HTR-8/SVneo (cell line): ENCODE measurements at regions not wholly inside any gene's neighbourhood (a gene's known extent, or its start where the extent isn't known, plus 50 kb on each side); places are given as distances from the start of the nearest gene placed in this dataset.
"Not testable (repeated sequence)": the region's sequence is repeated elsewhere in the genome, so short reads cannot be mapped to it uniquely, and the experiment has no call there.

Experiments
- DNase-seq: peaks from one replicate; pipeline ENCODE4 v3.0.0; 2011; ENCODE audit warnings: low spot score, mixed read lengths; ENCODE audit not compliant: insufficient read length
- FAIRE-seq: peaks from 2 replicates; lab custom pipeline; 2011; peaks lifted over from hg19 to GRCh38; lab: Jason Lieb, UNC

- DNase-seq = no peak
- FAIRE-seq = no peak
These were observed 129.8 kb downstream of the BCL2L11 start for GRCh38 chr2:111250448-111251030.

GRCh38 chr2:111251711-111252110 is 131.0 kb downstream of the BCL2L11 start:
- FAIRE-seq (no peak), DNase-seq (no peak)

- DNase-seq (no peak), FAIRE-seq (no peak)
These were observed 131.7 kb downstream of the BCL2L11 start for GRCh38 chr2:111252436-111252835.

GRCh38 chr2:111254916-111255315 is 134.2 kb downstream of the BCL2L11 start:
- not testable (repeated sequence) for DNase-seq
- FAIRE-seq = peak; percentile 38

GRCh38 chr2:111256628-111257027 is 135.9 kb downstream of the BCL2L11 start:
- DNase-seq, FAIRE-seq: not testable (repeated sequence)

GRCh38 chr2:111257607-111258006 is 136.9 kb downstream of the BCL2L11 start:
- FAIRE-seq = peak; percentile 69
- DNase-seq = not testable (repeated sequence)

- not testable (repeated sequence) for DNase-seq, FAIRE-seq
These were observed 137.6 kb downstream of the BCL2L11 start for GRCh38 chr2:111258318-111258717.

- not testable (repeated sequence) for FAIRE-seq, DNase-seq
These were observed 142.1 kb downstream of the BCL2L11 start for GRCh38 chr2:111262627-111263379.

GRCh38 chr2:111263380-111264017 is 142.8 kb downstream of the BCL2L11 start:
- FAIRE-seq, DNase-seq: not testable (repeated sequence)

- FAIRE-seq, DNase-seq: not testable (repeated sequence)
These were observed 144.2 kb downstream of the BCL2L11 start for GRCh38 chr2:111264956-111265355.

- DNase-seq, FAIRE-seq: not testable (repeated sequence)
These were observed 145.8 kb downstream of the BCL2L11 start for GRCh38 chr2:111266556-111266955.

GRCh38 chr2:111267038-111267437 is 146.3 kb downstream of the BCL2L11 start:
- DNase-seq, FAIRE-seq: not testable (repeated sequence)

- not testable (repeated sequence) for DNase-seq, FAIRE-seq
These were observed 149.1 kb downstream of the BCL2L11 start for GRCh38 chr2:111269761-111270323.

GRCh38 chr2:111270569-111270968 is 149.9 kb downstream of the BCL2L11 start:
- DNase-seq, FAIRE-seq: not testable (repeated sequence)

- not testable (repeated sequence) for DNase-seq, FAIRE-seq
These were observed 151.1 kb downstream of the BCL2L11 start for GRCh38 chr2:111271647-111272304.

- not testable (repeated sequence) for FAIRE-seq
These were observed 152.3 kb downstream of the BCL2L11 start for GRCh38 chr2:111273007-111273406.

GRCh38 chr2:111275047-111275853 is 154.5 kb downstream of the BCL2L11 start:
- DNase-seq = not testable (repeated sequence)
- peak; percentile 13 for FAIRE-seq

More at GRCh38 chr2:111273007-111273406, 152.3 kb downstream of the BCL2L11 start:
- DNase-seq = not testable (repeated sequence)

GRCh38 chr2:111275854-111276171 is 155.1 kb downstream of the BCL2L11 start:
- not testable (repeated sequence) for FAIRE-seq, DNase-seq

GRCh38 chr2:111278133-111278532 is 157.4 kb downstream of the BCL2L11 start:
- FAIRE-seq, DNase-seq: not testable (repeated sequence)
